Brain microvascular endothelial cell (primary cell): ENCODE measurements at regions not wholly inside any gene's neighbourhood (a gene's known extent, or its start where the extent isn't known, plus 50 kb on each side); places are given as distances from the start of the nearest gene placed in this dataset.

Source experiments
- DNase-seq: peaks from one replicate; pipeline ENCODE4 v3.0.0-alpha.2; 2020
- H3K27ac ChIP-seq: fragments of 250-450 bp; sonication (Bioruptor Pico); 2 replicates; pipeline ENCODE4 v1.5.1; 2020; ENCODE audit warnings: mild to moderate bottlenecking, moderate library complexity
- H3K27me3 ChIP-seq: fragments of 250-450 bp; sonication (Bioruptor Pico); replicated peaks from 2 replicates; pipeline ENCODE4 v1.5.1; 2020; ENCODE audit warnings: mild to moderate bottlenecking
- H3K36me3 ChIP-seq: fragments of 250-450 bp; sonication (Bioruptor Pico); replicated peaks from 2 replicates; pipeline ENCODE4 v1.5.1; 2020; ENCODE audit warnings: mild to moderate bottlenecking
- H3K4me3 ChIP-seq: 2 replicates; pipeline ENCODE4 v1.5.1; 2011; ENCODE audit warnings: low read depth, mild to moderate bottlenecking, control low read depth, low read length, moderate library complexity
- in situ Hi-C: cut with HindIII; loops from 2 replicates; pipeline ENCODE4 v1.10.0; 2017; ENCODE audit warnings: low sequenced_read_pairs, low pct_ligation_motif_present
- TF ChIP-seq, protein P1 (sequence below): IDR thresholded peaks from 2 replicates; pipeline ENCODE4 v1.5.1; 2011; ENCODE audit warnings: low read depth, mild to moderate bottlenecking, moderate library complexity, low read length, control low read depth, inconsistent platforms; ENCODE audit errors: missing control alignments

DNA sequence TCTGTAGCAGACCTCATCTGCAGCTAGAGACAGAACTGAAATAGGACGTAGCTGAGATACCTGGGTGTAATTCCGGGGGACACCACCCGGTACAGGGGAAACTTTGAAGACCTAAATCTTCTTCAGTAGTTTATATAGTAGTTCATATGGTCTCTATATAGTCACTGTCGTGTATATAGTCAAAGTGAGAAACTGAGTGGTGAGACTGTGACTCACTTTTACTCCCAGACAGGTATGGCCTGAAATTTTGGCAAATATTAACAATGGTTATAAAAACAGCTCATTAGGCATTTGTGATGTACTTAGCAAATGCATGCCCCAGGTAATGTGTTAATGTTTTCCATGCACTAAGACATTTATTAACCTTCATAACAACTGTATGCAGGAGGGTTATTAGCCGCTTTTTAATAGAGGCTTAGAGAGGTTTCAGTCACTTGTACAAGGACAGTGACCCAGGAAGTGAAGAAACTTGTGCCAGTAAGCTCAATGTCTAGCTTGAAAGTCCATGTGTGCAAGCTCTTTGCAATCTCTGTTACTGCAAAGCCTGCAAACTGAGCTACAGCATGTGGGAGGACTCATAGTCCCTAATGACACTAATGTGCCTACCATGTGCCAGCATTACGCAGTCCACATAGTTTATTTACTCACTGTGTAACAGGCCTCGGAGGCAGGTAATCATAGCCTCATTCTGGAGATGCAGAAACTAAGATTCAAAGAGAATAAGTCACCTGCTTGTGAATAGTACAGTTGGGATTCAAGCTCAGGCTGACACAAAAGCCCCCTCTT is 165.4 kb upstream of the CHD6 start:
- TF ChIP-seq, protein P1, sequence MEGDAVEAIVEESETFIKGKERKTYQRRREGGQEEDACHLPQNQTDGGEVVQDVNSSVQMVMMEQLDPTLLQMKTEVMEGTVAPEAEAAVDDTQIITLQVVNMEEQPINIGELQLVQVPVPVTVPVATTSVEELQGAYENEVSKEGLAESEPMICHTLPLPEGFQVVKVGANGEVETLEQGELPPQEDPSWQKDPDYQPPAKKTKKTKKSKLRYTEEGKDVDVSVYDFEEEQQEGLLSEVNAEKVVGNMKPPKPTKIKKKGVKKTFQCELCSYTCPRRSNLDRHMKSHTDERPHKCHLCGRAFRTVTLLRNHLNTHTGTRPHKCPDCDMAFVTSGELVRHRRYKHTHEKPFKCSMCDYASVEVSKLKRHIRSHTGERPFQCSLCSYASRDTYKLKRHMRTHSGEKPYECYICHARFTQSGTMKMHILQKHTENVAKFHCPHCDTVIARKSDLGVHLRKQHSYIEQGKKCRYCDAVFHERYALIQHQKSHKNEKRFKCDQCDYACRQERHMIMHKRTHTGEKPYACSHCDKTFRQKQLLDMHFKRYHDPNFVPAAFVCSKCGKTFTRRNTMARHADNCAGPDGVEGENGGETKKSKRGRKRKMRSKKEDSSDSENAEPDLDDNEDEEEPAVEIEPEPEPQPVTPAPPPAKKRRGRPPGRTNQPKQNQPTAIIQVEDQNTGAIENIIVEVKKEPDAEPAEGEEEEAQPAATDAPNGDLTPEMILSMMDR: no peak
- in situ Hi-C loops: no loop called here

DNA sequence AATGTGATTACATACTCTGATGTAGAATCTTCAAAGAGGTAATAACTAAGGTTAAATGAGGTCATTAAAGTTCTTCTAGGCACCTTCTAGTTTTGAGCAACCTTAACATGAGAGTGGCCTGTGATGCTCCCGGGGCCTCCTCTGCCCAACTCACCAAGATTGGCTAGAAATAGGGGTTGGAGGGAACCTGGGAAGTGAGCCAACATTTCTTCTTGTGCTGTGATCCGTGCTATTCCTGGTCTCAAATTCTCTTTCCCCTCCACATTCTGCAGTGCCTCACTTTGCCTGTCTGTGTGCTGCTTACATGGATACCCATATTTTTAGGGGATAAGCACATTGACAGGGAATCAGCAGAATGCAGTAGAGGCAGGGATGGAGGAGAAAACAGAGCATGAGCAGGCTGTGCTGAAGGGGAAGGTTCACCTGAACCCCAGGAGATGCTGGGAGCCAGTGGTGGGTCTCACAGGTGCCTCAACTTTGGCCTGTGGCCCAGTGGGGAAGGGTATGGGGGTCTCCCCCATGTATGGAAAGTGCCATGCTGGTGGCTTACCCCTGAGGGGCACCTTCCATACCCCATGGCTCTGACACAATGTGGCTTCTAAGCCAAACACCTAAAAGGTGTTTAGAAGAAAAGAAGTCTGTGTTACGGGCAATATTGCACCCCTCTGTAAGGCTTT is 164.7 kb upstream of the CHD6 start:
- Histone ChIP-seq H3K27me3 (no peaks in the 10 kb centered on the region), H3K4me3 (no peak overlapping the region), H3K36me3 (no peaks in the 10 kb centered on the region), H3K27ac (no peak overlapping the region)
- TF ChIP-seq, protein P1: no peak
- in situ Hi-C loops: no loop called here
- no peak for DNase-seq

More for the DNA sequence above, 165.4 kb upstream of the CHD6 start:
- no peaks in the 10 kb centered on the region for H3K36me3 ChIP-seq
- H3K27ac ChIP-seq: no peak overlapping the region
- no peak overlapping the region for H3K4me3 ChIP-seq
- DNase-seq: no peak
- no peaks in the 10 kb centered on the region for H3K27me3 ChIP-seq

DNA sequence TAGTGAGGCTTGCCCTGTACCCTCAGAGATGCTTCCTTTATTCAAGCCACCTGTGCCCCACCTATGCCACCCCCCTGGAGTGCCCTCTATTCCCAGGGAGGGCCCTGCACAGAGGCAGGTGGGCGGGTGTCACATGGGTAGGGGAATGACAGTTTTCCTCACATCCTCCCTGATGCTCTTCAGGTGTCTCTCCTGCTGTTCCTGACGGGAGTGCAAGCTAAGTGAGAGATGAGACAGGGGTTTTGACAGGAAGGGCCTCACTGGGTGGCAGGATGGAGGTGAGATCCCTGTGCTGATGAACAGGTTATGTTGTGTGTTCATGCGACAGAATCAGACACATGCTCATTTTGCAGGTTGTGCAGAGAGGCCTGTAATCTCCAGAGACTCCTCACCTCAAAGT is 164.1 kb upstream of the CHD6 start:
- in situ Hi-C loops: no loop called here
- Histone ChIP-seq H3K36me3 (no peaks in the 10 kb centered on the region), H3K27me3 (no peaks in the 10 kb centered on the region), H3K27ac (no peak overlapping the region), H3K4me3 (no peak overlapping the region)
- TF ChIP-seq, protein P1: no peak
- DNase-seq: no peak

DNA sequence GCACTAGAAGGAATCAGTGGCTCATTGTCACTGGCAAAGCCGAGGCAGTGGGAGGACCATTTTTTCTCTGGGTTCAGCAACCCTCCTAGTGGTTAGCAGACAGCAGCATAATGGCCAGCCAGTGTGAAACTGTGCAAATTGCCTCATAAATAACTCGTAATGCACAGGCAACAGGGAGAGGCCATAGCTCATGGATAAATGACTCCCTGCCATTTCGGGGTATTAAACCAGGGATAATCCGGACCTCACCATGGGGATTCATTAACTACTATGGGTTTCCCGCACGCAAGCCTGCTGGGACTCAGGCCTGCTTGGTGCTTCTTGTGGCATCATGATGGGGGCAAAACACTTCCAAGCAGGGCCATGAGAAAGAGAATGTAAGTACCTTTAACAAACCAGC is 158.2 kb upstream of the CHD6 start:
- Histone ChIP-seq H3K27ac (no peak overlapping the region), H3K27me3 (no peaks in the 10 kb centered on the region), H3K36me3 (no peaks in the 10 kb centered on the region), H3K4me3 (no peak overlapping the region)
- DNase-seq: no peak
- TF ChIP-seq, protein P1: no peak
- in situ Hi-C loops: no loop called here

DNA sequence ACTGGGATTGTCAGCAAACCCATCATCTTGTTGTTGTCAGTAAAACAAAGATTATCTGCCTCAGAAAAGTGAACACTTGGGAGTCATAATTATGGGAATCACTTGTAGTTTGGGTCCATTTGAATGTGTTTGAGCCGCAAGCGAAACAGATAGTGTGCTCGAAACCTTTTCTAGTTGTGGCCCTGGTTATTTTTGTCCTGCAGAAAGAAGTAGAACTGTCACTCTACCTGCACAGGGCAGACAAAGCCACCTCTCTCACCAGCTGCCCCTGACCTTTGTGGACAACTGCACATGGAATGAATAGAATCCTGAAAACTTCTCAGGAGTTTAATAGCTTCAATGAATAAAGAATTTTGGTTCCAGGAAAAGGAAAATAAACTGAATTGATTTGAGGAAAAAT is 156.1 kb upstream of the CHD6 start:
- in situ Hi-C loops: no loop called here
- no peak overlapping the region for H3K27ac ChIP-seq
- TF ChIP-seq, protein P1: no peak
- DNase-seq: no peak
- H3K36me3 ChIP-seq: no peaks in the 10 kb centered on the region
- H3K4me3 ChIP-seq: no peak overlapping the region
- H3K27me3 ChIP-seq: no peaks in the 10 kb centered on the region
